GM19463 (cell line): ENCODE measurements at regions not wholly inside any gene's neighbourhood (a gene's known extent, or its start where the extent isn't known, plus 50 kb on each side); places are given as distances from the start of the nearest gene placed in this dataset.
A peak's percentile ranks its signal among the peaks of the same experiment; 100 is the strongest.

Source experiments
- ATAC-seq: cut with Tn5 transposase; IDR thresholded peaks from one replicate; pipeline ENCODE4 v1.9.1; 2021; ENCODE audit warnings: mild to moderate bottlenecking, moderate library complexity; ENCODE audit not compliant: unreplicated experiment

- no peak for ATAC-seq
These were observed 348.6 kb downstream of the CXXC4 start for GRCh38 chr4:104146048-104146447.

- ATAC-seq: no peak
These were observed 356.6 kb downstream of the CXXC4 start for GRCh38 chr4:104138116-104138515.

- no peak for ATAC-seq
These were observed 365.5 kb downstream of the CXXC4 start for GRCh38 chr4:104129243-104129642.

DNA sequence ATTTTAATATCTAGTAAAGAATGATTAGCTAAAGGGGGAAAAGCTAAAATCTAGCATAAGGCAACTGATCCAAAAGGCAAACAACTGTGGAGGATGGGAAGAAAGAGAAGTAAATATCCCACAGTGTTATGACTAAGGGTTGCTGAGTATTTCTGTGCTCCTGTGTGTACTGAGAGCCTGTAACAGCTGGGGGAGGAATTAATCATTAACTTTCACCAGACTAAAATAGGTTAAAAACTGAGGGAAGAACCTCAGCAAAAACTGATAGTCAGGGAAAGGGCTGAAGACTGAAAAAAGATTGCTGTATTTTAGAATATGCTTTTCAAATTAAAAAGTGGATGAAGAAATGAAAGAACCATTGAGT lies 365.9 kb downstream of the CXXC4 start:
- peak; percentile 88 for ATAC-seq

GRCh38 chr4:104128031-104128849 lies 366.5 kb downstream of the CXXC4 start:
- no peak for ATAC-seq

- ATAC-seq: no peak
These were observed 371.7 kb downstream of the CXXC4 start for GRCh38 chr4:104123021-104123420.

- ATAC-seq: no peak
These were observed 376.9 kb downstream of the CXXC4 start for GRCh38 chr4:104117776-104118175.

DNA sequence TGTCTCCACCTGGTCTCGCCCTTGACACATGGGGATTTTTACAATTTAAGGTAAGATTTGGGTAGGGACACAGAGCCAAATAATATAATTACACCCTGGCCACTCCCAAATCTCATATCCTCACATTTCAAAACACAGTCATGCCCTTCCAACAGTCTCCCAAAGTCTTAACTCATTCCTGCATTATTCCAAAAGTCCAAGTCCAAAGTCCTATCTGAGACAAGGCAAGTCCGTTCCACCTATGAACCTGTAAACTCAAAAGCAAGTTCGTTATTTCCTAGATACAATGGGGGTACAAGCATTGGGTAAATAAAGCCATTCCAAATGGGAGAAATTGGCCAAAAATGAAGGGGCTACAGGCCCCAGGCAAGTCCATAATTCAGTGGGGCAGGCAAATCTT lies 380.8 kb downstream of the CXXC4 start:
- ATAC-seq: no peak

DNA sequence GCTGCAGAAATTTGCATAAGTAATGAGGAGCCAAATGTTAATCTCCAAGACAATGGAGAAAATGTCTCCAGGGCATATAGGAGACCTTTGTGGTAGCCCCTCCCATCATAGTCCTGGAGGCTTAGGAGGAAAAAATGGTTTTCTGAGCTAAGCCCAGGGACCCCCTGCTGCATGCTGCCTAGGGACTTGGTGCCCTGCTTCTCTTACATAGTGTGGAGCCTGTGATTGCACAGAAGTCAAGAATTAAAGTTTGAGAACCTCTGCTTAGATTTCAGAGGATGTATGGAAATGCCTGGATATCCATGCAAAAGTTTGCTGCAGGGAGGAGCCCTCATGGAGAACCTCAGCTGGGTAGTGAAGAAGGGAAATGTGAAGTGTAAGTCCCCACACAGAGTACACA lies 379.4 kb upstream of the TACR3 start:
- ATAC-seq: no peak

GRCh38 chr4:104093247-104093646 lies 373.5 kb upstream of the TACR3 start:
- no peak for ATAC-seq

- ATAC-seq: no peak
These were observed 353.4 kb upstream of the TACR3 start for GRCh38 chr4:104073229-104073628.

DNA sequence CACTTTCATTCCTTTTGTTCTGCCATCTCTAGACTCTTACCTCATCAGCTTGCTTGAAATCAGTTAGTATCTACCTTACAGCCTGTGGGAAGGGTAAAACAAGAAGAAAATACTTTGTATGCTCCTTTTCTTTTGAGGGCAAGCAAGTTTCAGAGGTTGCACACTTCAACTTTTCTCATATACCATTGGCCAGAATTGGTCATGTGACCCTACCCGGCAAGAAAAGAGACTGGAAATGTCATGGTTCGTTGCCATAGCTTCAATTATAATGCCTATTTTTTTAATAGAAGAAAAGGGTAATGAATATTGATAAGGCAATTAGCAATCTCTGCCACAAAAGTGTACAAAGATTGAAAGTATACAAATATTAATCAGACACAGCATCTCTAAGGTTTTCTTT lies 346.7 kb upstream of the TACR3 start:
- no peak for ATAC-seq

GRCh38 chr4:104064646-104065577 lies 345.1 kb upstream of the TACR3 start:
- peak; percentile 88 for ATAC-seq

DNA sequence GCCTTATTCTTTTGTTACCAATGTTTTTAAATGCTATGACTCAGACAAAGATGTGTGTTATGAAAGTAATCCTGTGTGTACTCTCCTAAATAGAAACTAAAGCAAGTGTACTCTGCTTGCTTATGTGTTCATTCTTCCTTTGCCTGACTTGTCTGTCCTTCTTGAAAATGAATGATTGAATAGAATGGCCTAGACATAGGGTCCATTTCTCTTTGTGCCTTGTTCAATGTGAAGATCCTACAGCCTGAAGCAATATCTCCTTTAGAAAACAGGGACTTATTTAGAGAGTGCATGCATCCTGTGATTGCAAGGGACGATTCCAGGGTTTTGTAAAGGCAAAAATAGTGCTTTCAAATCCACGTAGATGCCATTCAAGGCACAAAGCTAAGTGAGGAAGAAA lies 343.6 kb upstream of the TACR3 start:
- no peak for ATAC-seq

GRCh38 chr4:104044369-104044768 lies 324.6 kb upstream of the TACR3 start:
- no peak for ATAC-seq

DNA sequence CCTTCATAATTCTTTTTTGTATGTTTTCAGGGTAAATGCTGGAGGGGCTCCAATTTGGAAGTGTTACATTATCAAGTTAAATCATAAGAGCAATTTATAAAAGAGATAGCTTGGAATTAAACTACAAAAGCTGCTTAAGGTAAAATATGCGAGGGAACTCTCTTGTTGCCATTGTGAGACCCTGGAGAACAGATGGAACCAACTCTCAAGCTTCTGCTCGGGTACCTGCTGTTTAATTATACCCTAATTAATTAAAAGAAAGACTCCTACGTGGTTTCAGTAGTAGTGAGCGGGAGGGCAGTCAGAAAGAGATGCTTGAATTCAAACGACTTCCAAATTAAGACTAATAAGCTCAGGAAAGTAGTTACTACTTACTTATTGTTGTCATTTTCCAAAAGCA lies 313.1 kb upstream of the TACR3 start:
- no peak for ATAC-seq

- no peak for ATAC-seq
These were observed 305.5 kb upstream of the TACR3 start for GRCh38 chr4:104025251-104025650.

DNA sequence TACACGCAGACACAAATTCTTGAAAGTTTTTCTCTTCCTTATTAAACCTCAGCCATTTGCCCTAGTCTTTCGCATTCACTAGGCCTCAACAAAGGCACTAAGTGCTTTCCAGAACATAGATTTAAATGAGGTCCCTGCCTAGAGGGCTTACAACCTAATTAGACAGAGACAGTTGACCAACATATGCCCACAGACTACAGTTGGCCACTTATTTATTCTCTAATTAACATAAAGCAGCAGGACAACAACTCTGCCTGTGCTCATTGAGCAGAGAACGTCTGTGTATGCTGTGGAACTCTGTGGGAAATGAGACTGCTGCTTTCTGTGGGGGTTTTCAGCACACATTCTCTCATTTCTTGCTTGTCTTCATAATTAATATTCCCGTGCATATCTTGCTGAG lies 303.0 kb upstream of the TACR3 start:
- no peak for ATAC-seq

DNA sequence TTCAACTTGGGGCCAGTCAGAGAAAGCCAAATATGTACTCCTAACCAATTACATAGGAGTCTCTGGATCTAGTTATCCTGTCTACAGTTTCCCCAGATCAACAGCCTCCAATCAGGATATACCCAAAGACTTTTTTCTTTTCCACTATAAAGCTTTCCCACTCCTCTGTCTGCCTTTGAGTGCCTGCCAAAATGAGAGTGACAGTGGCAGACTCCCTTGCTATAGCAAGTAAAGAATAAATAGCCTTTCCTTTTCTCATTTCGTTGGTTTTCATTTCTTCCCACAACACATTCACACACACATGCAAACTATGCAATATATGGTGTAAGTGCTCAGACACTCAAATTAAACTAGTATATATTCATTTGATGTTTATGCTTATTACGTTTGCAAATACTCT lies 302.4 kb upstream of the TACR3 start:
- ATAC-seq: no peak

DNA sequence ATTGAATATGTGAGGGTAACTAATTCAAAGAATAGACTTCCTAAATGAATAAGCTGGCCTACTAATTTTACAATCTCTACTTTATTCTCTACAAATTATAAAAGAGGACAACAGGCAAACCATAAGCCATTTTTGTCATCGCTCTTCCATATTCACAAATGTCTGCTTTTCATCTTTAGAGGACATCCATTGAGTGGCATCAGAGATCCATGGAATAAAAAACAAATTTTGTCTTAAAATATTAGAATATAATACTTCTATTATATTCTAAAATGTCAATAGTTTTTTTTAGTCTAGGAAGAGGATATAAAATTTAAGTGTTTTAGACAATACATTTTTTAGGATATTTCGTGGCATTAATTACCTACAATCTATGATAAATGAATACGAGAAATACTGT lies 300.9 kb upstream of the TACR3 start:
- no peak for ATAC-seq

- ATAC-seq: no peak
These were observed 297.4 kb upstream of the TACR3 start for GRCh38 chr4:104017213-104017612.

DNA sequence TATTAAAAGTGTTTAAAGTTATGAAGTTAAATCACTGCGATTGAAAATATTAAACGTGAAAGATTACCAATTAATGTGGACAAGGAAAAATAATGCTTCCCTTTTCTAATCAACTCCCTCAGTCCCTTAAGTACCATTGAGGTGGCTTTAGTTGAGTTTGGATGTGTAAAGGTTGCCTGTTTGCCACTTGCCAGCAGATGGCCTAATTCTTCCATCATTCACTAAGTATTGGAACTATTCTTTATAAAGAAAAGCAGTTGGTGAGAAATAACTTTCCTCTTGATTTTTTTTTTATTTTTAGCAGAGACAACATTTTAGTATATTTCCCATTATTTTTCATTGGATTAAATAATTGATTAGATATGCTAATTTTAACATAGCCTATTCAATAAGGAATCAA lies 295.9 kb upstream of the TACR3 start:
- ATAC-seq: no peak
